ENCODE measurements at regions not wholly inside any gene's neighbourhood (a gene's known extent, or its start where the extent isn't known, plus 50 kb on each side); places are given as distances from the start of the nearest gene placed in this dataset.

DNA sequence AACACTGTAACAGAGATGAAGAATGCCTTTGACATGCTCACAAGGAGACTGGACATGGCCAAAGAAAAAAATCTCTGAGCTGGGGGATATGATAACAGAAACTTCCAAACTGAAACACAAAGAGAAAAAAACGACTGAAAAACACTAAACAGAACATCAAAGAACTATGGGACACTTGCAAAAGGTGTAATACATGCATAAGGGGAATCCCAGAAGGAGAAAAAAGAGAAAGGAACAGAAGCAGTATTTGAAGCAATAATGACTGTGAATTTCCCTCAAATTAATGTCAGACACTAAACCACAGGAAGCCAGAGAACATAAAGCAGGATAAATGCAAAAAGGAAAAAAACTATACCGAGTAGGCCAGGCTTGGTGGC is 117.4 kb upstream of the ARID1B start (continued):
- TF ChIP-seq, protein P1, sequence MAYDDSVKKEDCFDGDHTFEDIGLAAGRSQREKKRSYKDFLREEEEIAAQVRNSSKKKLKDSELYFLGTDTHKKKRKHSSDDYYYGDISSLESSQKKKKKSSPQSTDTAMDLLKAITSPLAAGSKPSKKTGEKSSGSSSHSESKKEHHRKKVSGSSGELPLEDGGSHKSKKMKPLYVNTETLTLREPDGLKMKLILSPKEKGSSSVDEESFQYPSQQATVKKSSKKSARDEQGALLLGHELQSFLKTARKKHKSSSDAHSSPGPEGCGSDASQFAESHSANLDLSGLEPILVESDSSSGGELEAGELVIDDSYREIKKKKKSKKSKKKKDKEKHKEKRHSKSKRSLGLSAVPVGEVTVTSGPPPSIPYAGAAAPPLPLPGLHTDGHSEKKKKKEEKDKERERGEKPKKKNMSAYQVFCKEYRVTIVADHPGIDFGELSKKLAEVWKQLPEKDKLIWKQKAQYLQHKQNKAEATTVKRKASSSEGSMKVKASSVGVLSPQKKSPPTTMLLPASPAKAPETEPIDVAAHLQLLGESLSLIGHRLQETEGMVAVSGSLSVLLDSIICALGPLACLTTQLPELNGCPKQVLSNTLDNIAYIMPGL (CRISPR knock-in tag; IDR thresholded peaks at IDR 0.05; ENCODE audit: borderline replicate concordance): no peak
- TF ChIP-seq MYC (IDR thresholded peaks at IDR 0.05; ENCODE audit: borderline replicate concordance, low read length) (no peak), ZSCAN20 (CRISPR knock-in tag; IDR thresholded peaks at IDR 0.05) (no peak), NFE2L2 (conservative IDR thresholded peaks at IDR 0.05; ENCODE audit: low read length) (no peak), MAX (IDR thresholded peaks at IDR 0.05) (no peak), PHF8 (IDR thresholded peaks at IDR 0.05; ENCODE audit: borderline replicate concordance, low read depth) (no peak)

- ChIA-PET POLR2A (no interaction called here), CTCF (interaction anchor here (1.4 kb wide), 1 partner anchor 94 kb away, joined by 6 read pairs; no protein-coding TSS in a partner anchor)
- no peak for TF ChIP-seq NPAS2 (CRISPR knock-in tag; IDR thresholded peaks at IDR 0.05; ENCODE audit: borderline replicate concordance)
- no peak for TF ChIP-seq MAX (IDR thresholded peaks at IDR 0.05)
- no peak for TF ChIP-seq ZC3H11A (IDR thresholded peaks at IDR 0.05)
- no peak for TF ChIP-seq JUN (IDR thresholded peaks at IDR 0.05)
- TF ChIP-seq, protein P2, sequence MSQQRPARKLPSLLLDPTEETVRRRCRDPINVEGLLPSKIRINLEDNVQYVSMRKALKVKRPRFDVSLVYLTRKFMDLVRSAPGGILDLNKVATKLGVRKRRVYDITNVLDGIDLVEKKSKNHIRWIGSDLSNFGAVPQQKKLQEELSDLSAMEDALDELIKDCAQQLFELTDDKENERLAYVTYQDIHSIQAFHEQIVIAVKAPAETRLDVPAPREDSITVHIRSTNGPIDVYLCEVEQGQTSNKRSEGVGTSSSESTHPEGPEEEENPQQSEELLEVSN (IDR thresholded peaks at IDR 0.05; ENCODE audit: borderline replicate concordance, low read depth): no peak
- TF ChIP-seq NFE2L2 (conservative IDR thresholded peaks at IDR 0.05; ENCODE audit: low read length): no peak
- no peak for TF ChIP-seq POLR2AphosphoS2 (conservative IDR thresholded peaks at IDR 0.05; ENCODE audit: low read length)
- TF ChIP-seq, protein P3, sequence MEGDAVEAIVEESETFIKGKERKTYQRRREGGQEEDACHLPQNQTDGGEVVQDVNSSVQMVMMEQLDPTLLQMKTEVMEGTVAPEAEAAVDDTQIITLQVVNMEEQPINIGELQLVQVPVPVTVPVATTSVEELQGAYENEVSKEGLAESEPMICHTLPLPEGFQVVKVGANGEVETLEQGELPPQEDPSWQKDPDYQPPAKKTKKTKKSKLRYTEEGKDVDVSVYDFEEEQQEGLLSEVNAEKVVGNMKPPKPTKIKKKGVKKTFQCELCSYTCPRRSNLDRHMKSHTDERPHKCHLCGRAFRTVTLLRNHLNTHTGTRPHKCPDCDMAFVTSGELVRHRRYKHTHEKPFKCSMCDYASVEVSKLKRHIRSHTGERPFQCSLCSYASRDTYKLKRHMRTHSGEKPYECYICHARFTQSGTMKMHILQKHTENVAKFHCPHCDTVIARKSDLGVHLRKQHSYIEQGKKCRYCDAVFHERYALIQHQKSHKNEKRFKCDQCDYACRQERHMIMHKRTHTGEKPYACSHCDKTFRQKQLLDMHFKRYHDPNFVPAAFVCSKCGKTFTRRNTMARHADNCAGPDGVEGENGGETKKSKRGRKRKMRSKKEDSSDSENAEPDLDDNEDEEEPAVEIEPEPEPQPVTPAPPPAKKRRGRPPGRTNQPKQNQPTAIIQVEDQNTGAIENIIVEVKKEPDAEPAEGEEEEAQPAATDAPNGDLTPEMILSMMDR (IDR thresholded peaks at IDR 0.05): no peak
- no peak for TF ChIP-seq NR3C1 (IDR thresholded peaks at IDR 0.05)
- no peak for TF ChIP-seq RNF2 (IDR thresholded peaks at IDR 0.05; ENCODE audit: borderline replicate concordance, low read depth)
- no peak for TF ChIP-seq HDAC2 (IDR thresholded peaks at IDR 0.05)
- TF ChIP-seq CHD4 (IDR thresholded peaks at IDR 0.05; ENCODE audit: borderline replicate concordance): no peak
- TF ChIP-seq, protein P1 (CRISPR knock-in tag; IDR thresholded peaks at IDR 0.05; ENCODE audit: borderline replicate concordance): no peak
- TF ChIP-seq ZNF302 (CRISPR knock-in tag; IDR thresholded peaks at IDR 0.05): no peak
- no peak for TF ChIP-seq RAD21 (conservative IDR thresholded peaks at IDR 0.05 in 1 of 2, IDR thresholded peaks at IDR 0.05 in 1 of 2)
- no peak for TF ChIP-seq HOXA7 (CRISPR knock-in tag; IDR thresholded peaks at IDR 0.05)
- TF ChIP-seq, protein P4, sequence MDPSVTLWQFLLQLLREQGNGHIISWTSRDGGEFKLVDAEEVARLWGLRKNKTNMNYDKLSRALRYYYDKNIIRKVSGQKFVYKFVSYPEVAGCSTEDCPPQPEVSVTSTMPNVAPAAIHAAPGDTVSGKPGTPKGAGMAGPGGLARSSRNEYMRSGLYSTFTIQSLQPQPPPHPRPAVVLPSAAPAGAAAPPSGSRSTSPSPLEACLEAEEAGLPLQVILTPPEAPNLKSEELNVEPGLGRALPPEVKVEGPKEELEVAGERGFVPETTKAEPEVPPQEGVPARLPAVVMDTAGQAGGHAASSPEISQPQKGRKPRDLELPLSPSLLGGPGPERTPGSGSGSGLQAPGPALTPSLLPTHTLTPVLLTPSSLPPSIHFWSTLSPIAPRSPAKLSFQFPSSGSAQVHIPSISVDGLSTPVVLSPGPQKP (IDR thresholded peaks at IDR 0.05; ENCODE audit: low read depth, low read length): no peak
- TF ChIP-seq MAFK (IDR thresholded peaks at IDR 0.05; ENCODE audit: partially characterized antibody): no peak
- no peak for TF ChIP-seq CEBPB (IDR thresholded peaks at IDR 0.05)
- Histone ChIP-seq H3K4me2 (no peak overlapping the region), H3K27ac (no peak overlapping the region), H3K4me3 (no peak overlapping the region), H3K9me3 (no peaks in the 10 kb centered on the region), H3K4me1 (no peaks in the 10 kb centered on the region)
- WGBS (ENCODE audit: missing lambda C conversion rate): 43% methylated on average over 6 of the region's 7 CpGs
- no peak for ATAC-seq
- no peak for FAIRE-seq
- no peak for DNase-seq (ENCODE audit: low read depth in 1 of 2, low spot score in 1 of 2)
Observed at GRCh38 chr6:156658966-156659821, 118.0 kb upstream of the ARID1B start.

All from A549 (cell line).